ENCODE measurements at regions not wholly inside any gene's neighbourhood (a gene's known extent, or its start where the extent isn't known, plus 50 kb on each side); places are given as distances from the start of the nearest gene placed in this dataset.

GRCh38 chr4:147400721-147401120 is 80.2 kb upstream of the EDNRA start:
- no peak for TF ChIP-seq EP300 (IDR thresholded peaks at IDR 0.05)
- TF ChIP-seq CTCF (IDR thresholded peaks at IDR 0.05): no peak
- TF ChIP-seq POLR2A (IDR thresholded peaks at IDR 0.05): no peak

Measured in tibial nerve (tissue), 4 donors.